Activated T-cell treated with anti-CD3 and anti-CD28 coated beads, Interleukin-2, amount 50 U/mL, for 24 hours (primary cell): ENCODE measurements at regions not wholly inside any gene's neighbourhood (a gene's known extent, or its start where the extent isn't known, plus 50 kb on each side); places are given as distances from the start of the nearest gene placed in this dataset.

Experiments
- DNase-seq: peaks from one replicate; pipeline ENCODE4 v3.0.0-alpha.2; 2020
- H3K27ac Mint-ChIP-seq: 2 replicates; pipeline ENCODE4 v1.8.0; 2020; ENCODE audit warnings: mild to moderate bottlenecking, mixed read lengths
- H3K27me3 Mint-ChIP-seq: 2 replicates; pipeline ENCODE4 v1.8.0; 2020; ENCODE audit warnings: mixed read lengths
- H3K36me3 Mint-ChIP-seq: 2 replicates; pipeline ENCODE4 v1.8.0; 2020; ENCODE audit warnings: low read depth, mixed read lengths
- H3K4me1 Mint-ChIP-seq: 2 replicates; pipeline ENCODE4 v1.8.0; 2020; ENCODE audit warnings: low read depth, mixed read lengths
- H3K4me3 Mint-ChIP-seq: 2 replicates; pipeline ENCODE4 v1.8.0; 2020; ENCODE audit warnings: mild to moderate bottlenecking, moderate library complexity, mixed read lengths
- H3K9me3 Mint-ChIP-seq: 2 replicates; pipeline ENCODE4 v1.8.0; 2020; ENCODE audit warnings: mixed read lengths

GRCh38 chr1:114342376-114342775 is 168.6 kb downstream of the TRIM33 start:
- Mint-ChIP-seq H3K27ac (peak overlapping the region; percentile 70), H3K9me3 (peaks cover 4% of the 10 kb centered on the region), H3K4me1 (peaks cover 59% of the 10 kb centered on the region), H3K36me3 (no peaks in the 10 kb centered on the region), H3K4me3 (no peak overlapping the region), H3K27me3 (no peaks in the 10 kb centered on the region)
- DNase-seq = no peak

GRCh38 chr1:114341856-114342255 is 169.1 kb downstream of the TRIM33 start:
- no peak overlapping the region for H3K4me3 Mint-ChIP-seq
- H3K4me1 Mint-ChIP-seq = peaks cover 59% of the 10 kb centered on the region
- DNase-seq = no peak
- peak overlapping the region; percentile 48 for H3K27ac Mint-ChIP-seq
- H3K27me3 Mint-ChIP-seq = no peaks in the 10 kb centered on the region
- peaks cover 4% of the 10 kb centered on the region for H3K9me3 Mint-ChIP-seq
- no peaks in the 10 kb centered on the region for H3K36me3 Mint-ChIP-seq

DNA sequence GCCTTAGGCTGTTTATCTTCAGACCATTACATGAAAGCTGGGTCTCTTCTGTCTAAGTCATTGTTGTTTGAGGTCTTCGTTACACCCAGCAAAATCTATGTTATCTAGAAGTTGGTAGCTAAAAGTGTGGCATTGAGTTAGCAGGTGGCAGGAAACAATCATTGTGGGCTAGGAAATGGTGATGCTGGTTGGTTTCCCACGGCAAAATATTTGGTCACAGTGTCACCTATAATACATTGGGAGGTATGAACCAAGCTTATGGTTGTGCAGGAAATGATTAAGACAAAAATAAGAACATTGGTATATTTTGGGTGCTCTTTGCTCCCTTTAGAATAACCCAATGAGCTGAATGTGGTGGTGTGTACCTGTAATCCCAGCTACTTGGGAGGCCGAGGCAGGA is 169.7 kb downstream of the TRIM33 start:
- Mint-ChIP-seq H3K36me3 (no peaks in the 10 kb centered on the region), H3K27ac (peak overlapping the region; percentile 24), H3K4me3 (no peak overlapping the region), H3K27me3 (no peaks in the 10 kb centered on the region), H3K9me3 (peaks cover 4% of the 10 kb centered on the region), H3K4me1 (peaks cover 53% of the 10 kb centered on the region)
- no peak for DNase-seq

- Mint-ChIP-seq H3K36me3 (no peaks in the 10 kb centered on the region), H3K27me3 (no peaks in the 10 kb centered on the region), H3K4me3 (no peak overlapping the region), H3K9me3 (peaks cover 4% of the 10 kb centered on the region), H3K27ac (no peak overlapping the region), H3K4me1 (peaks cover 52% of the 10 kb centered on the region)
- DNase-seq = no peak
Observed at GRCh38 chr1:114340892-114341291, 170.1 kb downstream of the TRIM33 start.

GRCh38 chr1:114339379-114339778 is 171.6 kb downstream of the TRIM33 start:
- Mint-ChIP-seq H3K36me3 (no peaks in the 10 kb centered on the region), H3K4me3 (no peak overlapping the region), H3K9me3 (peaks cover 4% of the 10 kb centered on the region), H3K27ac (no peak overlapping the region), H3K4me1 (peaks cover 56% of the 10 kb centered on the region), H3K27me3 (no peaks in the 10 kb centered on the region)
- DNase-seq = no peak

DNA sequence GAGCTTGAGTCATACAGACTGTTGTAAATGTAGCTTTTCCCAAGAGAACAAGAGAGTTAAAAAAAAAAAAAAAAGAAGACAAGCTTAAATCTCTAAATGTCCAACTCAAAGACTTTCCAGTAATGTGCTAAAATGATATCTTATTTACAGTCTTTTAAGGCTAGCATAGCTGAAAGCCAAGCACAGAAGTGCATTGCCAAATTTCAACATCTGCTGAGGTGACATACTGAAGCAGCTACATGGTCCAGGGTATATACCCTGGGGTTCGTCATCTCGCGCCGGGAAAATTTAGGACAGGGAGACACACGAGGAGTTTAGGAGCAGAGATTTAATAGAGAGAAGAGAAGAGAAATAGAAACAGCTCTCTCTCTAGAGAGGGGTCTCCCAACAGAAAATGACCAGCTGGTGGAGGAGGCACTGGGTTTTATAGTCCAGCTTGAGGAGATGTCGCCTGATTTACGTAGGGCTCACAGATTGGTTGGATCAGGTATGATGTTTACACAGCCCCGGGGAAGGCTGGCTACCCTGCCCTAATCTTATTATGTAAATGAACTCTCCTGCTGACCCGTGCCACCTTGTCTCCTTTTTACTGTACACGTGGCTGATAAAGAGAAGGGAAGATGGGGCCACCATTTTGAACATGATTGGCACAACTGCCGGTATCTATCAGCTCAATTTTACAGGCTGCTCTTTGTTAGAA is 172.7 kb downstream of the TRIM33 start:
- Mint-ChIP-seq H3K36me3 (no peaks in the 10 kb centered on the region), H3K27me3 (no peaks in the 10 kb centered on the region), H3K9me3 (peaks cover 4% of the 10 kb centered on the region), H3K4me3 (no peak overlapping the region), H3K4me1 (peaks cover 63% of the 10 kb centered on the region), H3K27ac (no peak overlapping the region)
- no peak for DNase-seq

- Mint-ChIP-seq H3K27ac (no peak overlapping the region), H3K4me1 (peaks cover 64% of the 10 kb centered on the region), H3K9me3 (peaks cover 4% of the 10 kb centered on the region), H3K27me3 (no peaks in the 10 kb centered on the region), H3K36me3 (no peaks in the 10 kb centered on the region), H3K4me3 (no peak overlapping the region)
- DNase-seq = no peak
Observed at GRCh38 chr1:114337417-114337816, 173.6 kb downstream of the TRIM33 start.

DNA sequence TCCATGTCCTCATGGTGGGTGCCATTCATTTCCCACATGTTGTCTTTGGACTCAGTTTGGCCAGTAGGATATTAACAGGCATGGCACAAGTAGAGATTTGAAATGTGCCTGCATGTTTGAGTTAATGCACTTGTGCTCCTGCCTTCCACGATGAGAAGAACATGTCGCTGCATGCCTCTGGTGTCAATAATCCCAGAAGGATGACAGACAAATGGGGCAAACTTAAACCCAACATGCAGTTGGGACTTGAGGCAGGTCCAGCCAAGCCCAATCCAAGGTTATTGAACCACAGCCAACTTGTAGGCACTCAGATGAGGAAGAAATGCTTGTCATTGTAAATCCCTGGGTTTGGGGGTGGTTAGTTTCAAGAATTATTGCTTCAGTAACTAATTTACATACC is 174.6 kb downstream of the TRIM33 start:
- Mint-ChIP-seq H3K4me1 (peaks cover 63% of the 10 kb centered on the region), H3K27me3 (no peaks in the 10 kb centered on the region), H3K9me3 (peaks cover 2% of the 10 kb centered on the region), H3K4me3 (no peak overlapping the region), H3K27ac (no peak overlapping the region), H3K36me3 (no peaks in the 10 kb centered on the region)
- no peak for DNase-seq

DNA sequence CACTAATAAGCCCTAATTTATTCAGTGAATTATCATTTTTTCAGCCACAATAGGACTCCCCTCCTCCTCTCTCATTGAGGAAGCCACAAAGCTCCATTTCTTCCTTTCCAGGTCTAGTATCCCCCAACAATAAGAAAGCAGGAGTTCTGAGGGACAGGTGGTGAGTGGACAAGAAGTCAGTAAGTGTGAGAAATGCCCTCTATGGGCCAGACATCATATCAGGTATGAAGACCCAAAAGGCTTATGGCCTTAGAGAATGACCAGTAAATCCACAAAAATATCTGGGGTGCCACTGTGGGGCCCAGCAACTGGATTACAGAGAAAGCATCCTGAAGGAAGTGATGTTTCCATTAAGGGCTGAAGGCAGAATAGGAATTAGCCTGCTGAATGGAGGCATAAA is 175.7 kb downstream of the TRIM33 start:
- no peak overlapping the region for H3K27ac Mint-ChIP-seq
- no peak overlapping the region for H3K4me3 Mint-ChIP-seq
- H3K27me3 Mint-ChIP-seq = no peaks in the 10 kb centered on the region
- H3K9me3 Mint-ChIP-seq = no peaks in the 10 kb centered on the region
- DNase-seq = no peak
- no peaks in the 10 kb centered on the region for H3K36me3 Mint-ChIP-seq
- H3K4me1 Mint-ChIP-seq = peaks cover 61% of the 10 kb centered on the region

- H3K9me3 Mint-ChIP-seq = no peaks in the 10 kb centered on the region
- no peak overlapping the region for H3K4me3 Mint-ChIP-seq
- no peaks in the 10 kb centered on the region for H3K27me3 Mint-ChIP-seq
- no peaks in the 10 kb centered on the region for H3K36me3 Mint-ChIP-seq
- no peak overlapping the region for H3K27ac Mint-ChIP-seq
- H3K4me1 Mint-ChIP-seq = peaks cover 59% of the 10 kb centered on the region
- no peak for DNase-seq
Observed at GRCh38 chr1:114334297-114334696, 176.7 kb downstream of the TRIM33 start.

- DNase-seq = no peak
- Mint-ChIP-seq H3K4me3 (no peak overlapping the region), H3K27ac (no peak overlapping the region), H3K4me1 (peaks cover 58% of the 10 kb centered on the region), H3K36me3 (no peaks in the 10 kb centered on the region), H3K9me3 (no peaks in the 10 kb centered on the region), H3K27me3 (no peaks in the 10 kb centered on the region)
Observed at GRCh38 chr1:114333690-114334089, 177.3 kb downstream of the TRIM33 start.

- Mint-ChIP-seq H3K36me3 (no peaks in the 10 kb centered on the region), H3K4me1 (peaks cover 57% of the 10 kb centered on the region), H3K27me3 (no peaks in the 10 kb centered on the region), H3K27ac (no peak overlapping the region), H3K9me3 (no peaks in the 10 kb centered on the region), H3K4me3 (no peak overlapping the region)
- no peak for DNase-seq
Observed at GRCh38 chr1:114331936-114332335, 178.3 kb upstream of the SYT6 start.

GRCh38 chr1:114330451-114330983 is 176.8 kb upstream of the SYT6 start:
- H3K27me3 Mint-ChIP-seq = no peaks in the 10 kb centered on the region
- no peak overlapping the region for H3K4me3 Mint-ChIP-seq
- no peaks in the 10 kb centered on the region for H3K36me3 Mint-ChIP-seq
- H3K9me3 Mint-ChIP-seq = no peaks in the 10 kb centered on the region
- no peak for DNase-seq
- peaks cover 57% of the 10 kb centered on the region for H3K4me1 Mint-ChIP-seq
- no peak overlapping the region for H3K27ac Mint-ChIP-seq

DNA sequence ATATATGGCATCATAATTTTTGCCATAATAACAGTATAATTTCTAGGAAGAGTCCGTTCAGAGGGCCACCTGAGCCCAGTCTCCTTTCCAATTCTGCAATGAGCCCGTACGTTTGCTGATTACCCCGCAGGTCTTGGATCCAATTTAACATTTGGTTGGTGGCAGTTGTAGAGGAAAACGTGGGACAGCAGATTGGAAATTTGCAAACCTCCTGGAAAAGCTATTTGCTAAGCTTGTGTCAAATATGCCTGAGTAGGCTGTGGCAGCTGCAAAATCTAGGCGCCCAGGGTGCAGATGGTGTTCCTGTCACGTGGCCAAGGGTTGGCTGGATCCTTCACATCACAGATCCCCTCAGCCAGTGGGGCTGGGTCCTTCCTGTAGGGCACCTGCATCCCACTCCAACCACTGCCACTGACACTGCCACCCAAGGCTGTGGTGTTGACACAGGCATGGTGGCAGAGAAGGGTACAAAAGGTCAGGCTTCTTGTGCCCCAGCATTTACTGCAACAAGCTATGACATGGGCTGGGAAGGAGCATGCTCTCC is 174.8 kb upstream of the SYT6 start:
- Mint-ChIP-seq H3K9me3 (no peaks in the 10 kb centered on the region), H3K4me3 (no peak overlapping the region), H3K36me3 (no peaks in the 10 kb centered on the region), H3K4me1 (peaks cover 38% of the 10 kb centered on the region), H3K27ac (no peak overlapping the region), H3K27me3 (no peaks in the 10 kb centered on the region)
- DNase-seq = no peak

- H3K27me3 Mint-ChIP-seq = no peaks in the 10 kb centered on the region
- H3K36me3 Mint-ChIP-seq = no peaks in the 10 kb centered on the region
- H3K9me3 Mint-ChIP-seq = no peaks in the 10 kb centered on the region
- no peak overlapping the region for H3K4me3 Mint-ChIP-seq
- peaks cover 12% of the 10 kb centered on the region for H3K4me1 Mint-ChIP-seq
- H3K27ac Mint-ChIP-seq = no peak overlapping the region
- no peak for DNase-seq
Observed at GRCh38 chr1:114324662-114324965, 170.9 kb upstream of the SYT6 start.
